ENCODE measurements at regions not wholly inside any gene's neighbourhood (a gene's known extent, or its start where the extent isn't known, plus 50 kb on each side); places are given as distances from the start of the nearest gene placed in this dataset.

DNA sequence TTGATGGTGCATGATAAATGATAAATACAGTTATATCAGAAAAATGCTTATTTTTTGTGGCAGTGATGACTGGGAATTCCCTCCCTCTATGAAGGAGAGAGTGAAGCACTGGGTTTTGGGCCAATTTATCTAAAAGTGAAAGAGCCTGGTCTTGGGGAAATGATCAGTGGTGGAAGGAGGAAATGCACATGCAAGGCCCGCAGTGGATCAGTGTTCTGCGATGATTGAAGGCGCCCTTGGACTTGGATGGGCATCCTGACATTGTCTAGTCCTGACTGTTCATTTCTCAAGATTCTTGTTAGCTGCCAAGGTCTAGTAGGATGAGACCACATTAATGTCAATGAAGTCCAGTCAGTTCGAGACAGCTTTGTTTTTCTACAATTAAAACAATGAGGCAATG, 272.0 kb upstream of the SLC35B3 start:
- Histone ChIP-seq H4K20me1 (replicated peaks; ENCODE audit: control insufficient read depth, extremely low read depth, insufficient read depth, low read length) (no peaks in the 10 kb centered on the region), H3K4me3 (replicated peaks in 1 of 3; ENCODE audit: insufficient read depth in 1 of 3, low read depth in 1 of 3, low read length in 3 of 3) (no peak overlapping the region), H3K9me3 (replicated peaks; ENCODE audit: control insufficient read depth, insufficient read depth, low read length) (no peaks in the 10 kb centered on the region), H3K4me2 (ENCODE audit: insufficient read depth, low read length) (no peak overlapping the region), H3K36me3 (ENCODE audit: control insufficient read depth in 2 of 2, extremely low read depth in 1 of 2, insufficient read depth in 2 of 2, low read length in 2 of 2) (no peaks in the 10 kb centered on the region), H3K9ac (replicated peaks; ENCODE audit: extremely low read depth, insufficient read depth, low read length) (no peak overlapping the region), H3K79me2 (ENCODE audit: control insufficient read depth, insufficient read depth, low read length) (no peaks in the 10 kb centered on the region), H3K27ac (ENCODE audit: insufficient read depth, low read depth, low read length) (no peak overlapping the region), H3K4me1 (ENCODE audit: control insufficient read depth, extremely low read depth, insufficient read depth, low read length) (no peaks in the 10 kb centered on the region), H2AFZ (ENCODE audit: low read depth, low read length) (no peak overlapping the region), H3K9me1 (replicated peaks; ENCODE audit: control insufficient read depth, extremely low read depth, insufficient read depth, low read length) (no peaks in the 10 kb centered on the region), H3K27me3 (ENCODE audit: control insufficient read depth in 2 of 2, insufficient read depth in 2 of 2, low read length in 2 of 2) (no peaks in the 10 kb centered on the region)
- dilution Hi-C loops (cut with MboI; ENCODE audit: extremely low pct_ligation_motif_present, low sequenced_read_pairs) = no loop called here
- DNase-seq (ENCODE audit: low read depth, low spot score) (no peak), FAIRE-seq (no peak)
- intact Hi-C loops (cut with micrococcal nuclease) = no loop called here
- ChIA-PET CTCF (interaction anchor here (2.1 kb wide), 1 partner anchor 1722 kb away, joined by 5 read pairs; no protein-coding TSS in a partner anchor), POLR2A (no interaction called here)
- TF ChIP-seq JUN (IDR thresholded peaks at IDR 0.05; ENCODE audit: borderline replicate concordance, insufficient read depth, insufficient read length, low read depth) (no peak), POLR2AphosphoS5 (IDR thresholded peaks at IDR 0.05; ENCODE audit: insufficient read depth, low read depth, low read length) (no peak), FOS (IDR thresholded peaks at IDR 0.05; ENCODE audit: borderline replicate concordance, insufficient read depth, low read length) (no peak), MAX (IDR thresholded peaks at IDR 0.05; ENCODE audit: insufficient read depth, insufficient read length) (no peak), MYC (IDR thresholded peaks at IDR 0.05; ENCODE audit: low read depth, low read length) (no peak), GATA2 (IDR thresholded peaks at IDR 0.05; ENCODE audit: insufficient read depth, insufficient read length, low read depth, low read length) (no peak), EZH2 (IDR thresholded peaks at IDR 0.05; ENCODE audit: borderline replicate concordance, low read depth, low read length, severe bottlenecking) (no peak), CTCF (IDR thresholded peaks at IDR 0.05; ENCODE audit: extremely low read depth in 1 of 2, insufficient read depth in 1 of 2, low read depth in 1 of 2, low read length in 2 of 2) (no peak), POLR2A (IDR thresholded peaks at IDR 0.05; ENCODE audit: low read depth, low read length) (no peak)
- no TSS peak for BruUV-seq (replicated peaks)
